ENCODE measurements at regions not wholly inside any gene's neighbourhood (a gene's known extent, or its start where the extent isn't known, plus 50 kb on each side); places are given as distances from the start of the nearest gene placed in this dataset.

GRCh38 chr2:75251896-75252295 is 52.6 kb upstream of the TACR1 start:
- Histone ChIP-seq H3K4me1 (ENCODE audit: low read length) (no peaks in the 10 kb centered on the region), H3K9me3 (replicated peaks; ENCODE audit: insufficient read depth, low read length) (no peaks in the 10 kb centered on the region), H3K79me2 (ENCODE audit: low read length) (no peaks in the 10 kb centered on the region), H4K20me1 (ENCODE audit: insufficient read depth, low read length) (no peaks in the 10 kb centered on the region), H3K4me2 (ENCODE audit: low read depth, low read length) (no peak overlapping the region), H3K9ac (ENCODE audit: low read length) (no peak overlapping the region), H2AFZ (ENCODE audit: low read length) (no peak overlapping the region), H3K27ac (ENCODE audit: low read length) (no peak overlapping the region), H3K9me2 (replicated peaks; ENCODE audit: insufficient read depth, low read length) (no peaks in the 10 kb centered on the region), H3K4me3 (ENCODE audit: low read length) (no peak overlapping the region), H3K27me3 (replicated peaks; ENCODE audit: insufficient read depth, low read length) (no peaks in the 10 kb centered on the region), H3F3A (ENCODE audit: insufficient read depth, low read length) (no peaks in the 10 kb centered on the region), H3K36me3 (replicated peaks; ENCODE audit: insufficient read depth, low read length) (no peaks in the 10 kb centered on the region)
- no peak for DNase-seq
- TF ChIP-seq CTCF (IDR thresholded peaks at IDR 0.05; ENCODE audit: low read length) (no peak), EZH2phosphoT487 (IDR thresholded peaks at IDR 0.05; ENCODE audit: low read length) (no peak), EZH2 (optimal IDR thresholded peaks at IDR 0.05; ENCODE audit: low read depth, low read length) (no peak)
